Stimulated activated CD4-positive, alpha-beta T cell treated with anti-CD3 and anti-CD28 coated beads, Interleukin-15, amount 100 ng/mL, for 1 hour (primary cell): ENCODE measurements at regions not wholly inside any gene's neighbourhood (a gene's known extent, or its start where the extent isn't known, plus 50 kb on each side); places are given as distances from the start of the nearest gene placed in this dataset.
"Not testable (repeated sequence)": the region's sequence is repeated elsewhere in the genome, so short reads cannot be mapped to it uniquely, and the experiment has no call there.

ENCODE experiments used
- DNase-seq, 2 donors: peaks; one replicate each; pipeline ENCODE4 v3.0.0-alpha.2; 2020; ENCODE audit warnings: low read depth in 1 of 2, low spot score in 1 of 2

GRCh38 chr16:26386096-26386495 lies 680.6 kb upstream of the C16orf82 start:
- no peak for DNase-seq

GRCh38 chr16:26391833-26392232 lies 674.9 kb upstream of the C16orf82 start:
- DNase-seq: no peak

- no peak for DNase-seq
Measured at GRCh38 chr16:26394409-26394808, 672.3 kb upstream of the C16orf82 start.

GRCh38 chr16:26395700-26396099 lies 671.0 kb upstream of the C16orf82 start:
- no peak for DNase-seq

GRCh38 chr16:26396511-26397235 lies 670.1 kb upstream of the C16orf82 start:
- no peak for DNase-seq

GRCh38 chr16:26413780-26414179 lies 652.9 kb upstream of the C16orf82 start:
- DNase-seq: no peak

GRCh38 chr16:26419458-26419857 lies 647.3 kb upstream of the C16orf82 start:
- DNase-seq: not testable (repeated sequence)

GRCh38 chr16:26430618-26431017 lies 636.1 kb upstream of the C16orf82 start:
- DNase-seq: no peak

GRCh38 chr16:26433807-26434206 lies 632.9 kb upstream of the C16orf82 start:
- DNase-seq: no peak

GRCh38 chr16:26441178-26441577 lies 625.5 kb upstream of the C16orf82 start:
- no peak for DNase-seq

GRCh38 chr16:26442321-26442720 lies 624.4 kb upstream of the C16orf82 start:
- DNase-seq: no peak

- DNase-seq: no peak
Measured at GRCh38 chr16:26447570-26447969, 619.2 kb upstream of the C16orf82 start.

GRCh38 chr16:26453215-26453614 lies 613.5 kb upstream of the C16orf82 start:
- no peak for DNase-seq

- DNase-seq: no peak
Measured at GRCh38 chr16:26454102-26454501, 612.6 kb upstream of the C16orf82 start.

- no peak for DNase-seq
Measured at GRCh38 chr16:26456074-26456473, 610.7 kb upstream of the C16orf82 start.

- no peak for DNase-seq
Measured at GRCh38 chr16:26457095-26457494, 609.6 kb upstream of the C16orf82 start.

GRCh38 chr16:26457882-26458281 lies 608.8 kb upstream of the C16orf82 start:
- DNase-seq: no peak

GRCh38 chr16:26464576-26465266 lies 602.0 kb upstream of the C16orf82 start:
- no peak for DNase-seq

GRCh38 chr16:26474405-26474804 lies 592.3 kb upstream of the C16orf82 start:
- not testable (repeated sequence) for DNase-seq

- DNase-seq: no peak
Measured at GRCh38 chr16:26475596-26475995, 591.1 kb upstream of the C16orf82 start.

GRCh38 chr16:26491101-26491670 lies 575.5 kb upstream of the C16orf82 start:
- no peak for DNase-seq

GRCh38 chr16:26491962-26492361 lies 574.8 kb upstream of the C16orf82 start:
- no peak for DNase-seq
